Daoy (cell line): ENCODE measurements at regions not wholly inside any gene's neighbourhood (a gene's known extent, or its start where the extent isn't known, plus 50 kb on each side); places are given as distances from the start of the nearest gene placed in this dataset.
"Not testable (repeated sequence)": the region's sequence is repeated elsewhere in the genome, so short reads cannot be mapped to it uniquely, and the experiment has no call there.

Experiments
- DNase-seq: peaks from one replicate; pipeline ENCODE4 v3.0.0-alpha.2; 2015; ENCODE audit warnings: low read depth

GRCh38 chr3:197459571-197459970 lies 96.2 kb downstream of the BDH1 start:
- DNase-seq, result not testable (repeated sequence)

DNA sequence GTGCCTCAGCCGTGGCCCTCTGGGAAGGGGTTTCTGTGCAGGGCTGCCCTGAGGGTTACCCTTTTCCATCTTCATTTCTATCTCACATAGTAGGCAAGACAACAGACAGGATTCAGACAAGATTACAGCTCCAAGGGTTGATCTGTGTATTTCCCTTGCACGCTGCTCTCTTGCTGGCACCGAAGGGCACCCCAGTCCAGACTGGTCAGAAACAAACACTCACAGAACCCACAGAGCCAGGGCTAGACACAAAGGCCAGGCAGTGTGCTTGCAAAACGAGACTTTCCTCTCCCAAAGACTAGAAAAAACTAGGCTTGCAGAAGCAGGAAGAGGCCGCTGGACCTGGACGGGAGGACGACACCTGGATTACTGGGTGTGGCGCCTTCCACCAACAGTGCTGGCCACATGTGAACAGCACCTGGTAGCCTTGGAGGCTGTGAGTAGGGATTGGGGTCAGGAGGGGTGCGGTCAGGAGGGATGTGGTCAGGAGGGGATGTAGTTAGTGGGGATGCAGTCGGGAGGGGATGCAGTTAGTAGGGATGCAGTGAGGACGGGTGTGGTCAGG lies 96.8 kb downstream of the BDH1 start:
- no peak for DNase-seq

DNA sequence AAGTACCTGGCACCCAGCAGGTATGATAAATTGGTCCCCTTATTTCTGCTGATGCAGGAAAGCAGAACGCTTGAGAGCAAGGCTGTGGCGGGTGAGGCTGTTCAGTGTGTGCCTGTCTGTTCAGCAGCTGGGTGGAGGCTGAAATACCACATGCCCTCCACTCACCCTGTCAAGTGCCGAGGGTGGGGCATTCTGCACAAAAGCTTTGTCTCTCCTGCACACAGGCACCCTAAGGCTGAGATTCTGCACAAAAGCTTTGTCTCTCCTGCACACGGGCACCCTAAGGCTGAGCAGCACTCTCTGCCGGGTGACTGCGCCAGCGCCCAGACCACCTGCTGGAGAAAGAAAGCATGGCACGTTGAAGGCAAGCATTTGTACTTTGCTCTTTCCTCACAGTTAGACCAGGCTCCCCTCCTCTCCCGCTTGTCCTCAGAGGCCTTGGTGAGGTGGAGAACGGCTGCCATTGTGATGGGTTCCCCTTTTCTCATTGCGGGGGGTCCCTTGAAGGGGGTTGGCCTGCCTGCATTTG lies 97.5 kb downstream of the BDH1 start:
- peak; percentile 42 for DNase-seq

- DNase-seq, result peak; percentile 93
These were observed 99.3 kb downstream of the BDH1 start for GRCh38 chr3:197456261-197457091.

- DNase-seq, result not testable (repeated sequence)
These were observed 100.9 kb downstream of the BDH1 start for GRCh38 chr3:197454841-197455240.

GRCh38 chr3:197454014-197454413 lies 101.8 kb downstream of the BDH1 start:
- peak; percentile 21 for DNase-seq

DNA sequence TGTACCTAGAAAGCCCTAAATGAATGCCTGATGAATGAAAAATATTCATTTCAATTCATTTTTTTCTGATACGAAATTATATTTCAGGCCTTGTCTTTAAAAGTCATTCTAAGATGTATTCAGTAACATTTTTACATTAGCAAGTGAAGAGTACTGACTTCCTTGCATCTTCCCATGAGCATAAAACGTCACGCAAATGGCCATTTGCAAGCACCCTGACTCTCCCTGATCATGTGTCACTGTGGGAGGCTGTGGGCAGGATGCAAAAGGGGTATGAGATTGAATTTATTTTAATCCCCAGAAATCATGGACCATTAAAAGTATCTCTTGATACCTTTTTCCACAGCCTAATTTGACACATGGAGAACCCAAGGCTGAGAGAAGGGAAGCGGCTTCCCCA lies 105.0 kb downstream of the BDH1 start:
- DNase-seq, result no peak

- DNase-seq, result no peak
These were observed 105.5 kb downstream of the BDH1 start for GRCh38 chr3:197450308-197450707.

DNA sequence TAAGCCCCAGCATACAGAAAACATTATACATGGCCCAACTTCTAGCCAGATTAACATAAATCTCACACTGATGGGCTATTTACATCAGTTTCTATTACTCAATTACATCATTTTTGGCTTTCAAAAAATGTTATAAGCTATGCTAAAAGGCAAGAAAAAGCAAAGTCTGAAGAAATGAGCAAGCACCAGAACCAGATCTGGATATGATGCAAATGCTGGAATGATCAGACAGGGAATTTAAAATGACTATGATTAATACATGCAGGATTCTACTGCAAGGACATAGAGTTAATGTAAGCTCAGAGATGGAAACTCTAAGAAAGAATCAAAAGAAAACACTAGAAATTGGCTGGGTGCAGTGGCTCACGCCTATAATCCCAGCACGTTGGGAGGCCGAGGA lies 106.6 kb downstream of the BDH1 start:
- DNase-seq, result not testable (repeated sequence)

GRCh38 chr3:197447781-197448180 lies 108.0 kb downstream of the BDH1 start:
- not testable (repeated sequence) for DNase-seq

- no peak for DNase-seq
These were observed 108.7 kb downstream of the BDH1 start for GRCh38 chr3:197447057-197447456.

- DNase-seq, result no peak
These were observed 109.1 kb downstream of the BDH1 start for GRCh38 chr3:197446700-197447056.

- DNase-seq, result no peak
These were observed 109.7 kb downstream of the BDH1 start for GRCh38 chr3:197445896-197446699.

DNA sequence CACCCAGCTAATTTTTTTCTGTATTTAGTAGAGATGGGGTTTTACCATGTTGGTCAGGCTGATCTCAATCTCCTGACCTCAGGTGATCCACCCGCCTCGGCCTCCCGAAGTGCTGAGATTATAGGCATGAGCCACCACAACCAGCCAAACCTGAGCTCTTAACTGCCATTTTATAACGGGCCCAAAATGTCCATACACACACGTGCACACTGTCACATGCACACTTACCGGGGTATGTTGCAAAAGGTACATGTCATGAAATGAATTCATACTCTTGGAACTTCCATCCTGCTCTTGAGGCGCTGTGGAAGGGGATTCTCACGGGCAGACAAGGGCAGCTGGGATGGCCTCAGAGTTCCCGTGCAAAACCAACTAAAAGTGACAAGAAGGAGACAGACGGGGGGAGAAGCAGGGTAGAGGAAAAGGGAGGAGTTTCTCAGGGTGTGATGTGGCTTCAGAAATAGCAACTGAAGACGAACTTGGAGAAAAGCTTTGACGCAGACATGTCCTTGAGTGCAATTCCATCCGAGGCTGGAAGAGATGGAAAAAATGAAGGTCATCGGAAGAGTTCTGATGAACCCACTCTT lies 110.9 kb downstream of the BDH1 start:
- no peak for DNase-seq

DNA sequence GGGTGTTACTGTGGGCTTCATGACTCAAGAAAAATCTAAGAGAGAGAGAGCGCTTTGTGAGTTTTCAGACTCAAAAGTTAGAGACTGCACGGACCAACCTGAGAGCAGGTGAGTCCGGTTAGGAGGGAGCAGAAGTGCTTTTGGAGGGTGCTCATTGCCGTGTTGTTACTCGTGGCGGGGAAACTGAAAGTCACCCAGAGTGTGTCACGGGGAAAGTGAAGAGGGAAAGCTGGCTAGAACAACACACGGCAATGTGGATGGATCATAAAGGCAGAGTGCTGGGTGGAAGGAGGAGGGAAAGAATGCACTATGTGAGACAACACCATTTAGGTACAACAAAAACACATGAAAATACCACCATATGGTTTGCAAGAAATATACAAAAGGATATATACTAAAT lies 112.3 kb downstream of the BDH1 start:
- DNase-seq, result no peak

GRCh38 chr3:197440717-197441303 lies 115.0 kb downstream of the BDH1 start:
- no peak for DNase-seq

GRCh38 chr3:197438906-197439305 lies 116.9 kb downstream of the BDH1 start:
- DNase-seq, result no peak

DNA sequence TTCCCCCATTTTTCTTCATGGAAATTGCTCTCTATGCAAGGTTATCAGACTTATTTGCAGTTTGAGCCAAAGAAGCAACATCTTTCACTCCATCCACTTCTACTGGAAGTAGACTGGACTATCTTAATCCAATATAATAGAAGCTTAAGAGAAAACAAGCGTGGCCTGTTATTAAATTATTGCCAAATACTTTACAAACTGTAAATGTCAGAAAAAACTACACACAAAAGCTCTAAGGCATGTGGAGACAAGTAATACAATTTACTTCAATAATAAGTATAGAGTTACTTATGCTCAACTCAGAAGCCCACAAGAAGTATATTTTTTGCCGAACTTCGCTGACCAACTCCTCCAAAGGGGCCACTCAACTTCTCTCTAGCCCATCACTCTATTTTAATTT lies 120.3 kb downstream of the BDH1 start:
- DNase-seq, result no peak

DNA sequence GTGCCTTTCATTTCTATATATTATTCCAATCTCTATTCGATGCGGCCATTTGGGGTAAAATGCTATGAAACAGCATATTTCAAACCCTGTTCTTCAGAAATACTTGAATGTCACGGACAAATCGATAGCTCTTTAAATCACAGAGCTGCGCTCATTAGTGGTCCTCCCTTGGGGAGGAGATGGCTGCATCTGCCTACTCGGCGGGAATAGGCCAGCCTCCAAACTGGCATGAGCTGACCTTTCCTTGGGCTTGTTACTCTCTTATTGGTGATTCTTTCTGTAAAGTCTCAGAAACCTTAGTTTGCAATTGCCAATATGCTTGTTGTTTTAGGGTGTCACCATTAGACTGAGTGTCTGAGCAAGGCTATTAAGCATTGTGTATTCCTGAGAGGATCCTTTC lies 120.9 kb downstream of the BDH1 start:
- no peak for DNase-seq

- no peak for DNase-seq
These were observed 123.2 kb downstream of the BDH1 start for GRCh38 chr3:197432384-197433127.

- DNase-seq, result no peak
These were observed 124.3 kb downstream of the BDH1 start for GRCh38 chr3:197431346-197431910.
